LHCN-M2 (cell line): ENCODE measurements at regions not wholly inside any gene's neighbourhood (a gene's known extent, or its start where the extent isn't known, plus 50 kb on each side); places are given as distances from the start of the nearest gene placed in this dataset.

Experiments used
- DNase-seq: peaks from one replicate; pipeline ENCODE4 v3.0.0-alpha.2; 2012; ENCODE audit warnings: low read depth

GRCh38 chr4:14234307-14234706, 606.8 kb upstream of the BOD1L1 start:
- DNase-seq, result peak; percentile 49

- DNase-seq, result no peak
Measured at GRCh38 chr4:14236359-14236758, 608.8 kb upstream of the BOD1L1 start.

GRCh38 chr4:14237911-14238310, 610.4 kb upstream of the BOD1L1 start:
- DNase-seq, result no peak

- no peak for DNase-seq
Measured at GRCh38 chr4:14241574-14241973, 614.0 kb upstream of the BOD1L1 start.

GRCh38 chr4:14247767-14248166, 620.2 kb upstream of the BOD1L1 start:
- DNase-seq, result no peak

- DNase-seq, result no peak
Measured at GRCh38 chr4:14249226-14249625, 621.7 kb upstream of the BOD1L1 start.

GRCh38 chr4:14254252-14254651, 626.7 kb upstream of the BOD1L1 start:
- DNase-seq, result no peak

- DNase-seq, result no peak
Measured at GRCh38 chr4:14254926-14255325, 627.4 kb upstream of the BOD1L1 start.

GRCh38 chr4:14257903-14258302, 630.4 kb upstream of the BOD1L1 start:
- no peak for DNase-seq

- DNase-seq, result no peak
Measured at GRCh38 chr4:14259936-14260335, 632.4 kb upstream of the BOD1L1 start.

- no peak for DNase-seq
Measured at GRCh38 chr4:14260591-14260990, 633.1 kb upstream of the BOD1L1 start.

- DNase-seq, result no peak
Measured at GRCh38 chr4:14262221-14262620, 634.7 kb upstream of the BOD1L1 start.

- DNase-seq, result peak; percentile 20
Measured at GRCh38 chr4:14264437-14264836, 636.9 kb upstream of the BOD1L1 start.

- no peak for DNase-seq
Measured at GRCh38 chr4:14265651-14266050, 638.1 kb upstream of the BOD1L1 start.

GRCh38 chr4:14267373-14268060, 640.0 kb upstream of the BOD1L1 start:
- no peak for DNase-seq

GRCh38 chr4:14269824-14270223, 642.3 kb upstream of the BOD1L1 start:
- DNase-seq, result no peak

- no peak for DNase-seq
Measured at GRCh38 chr4:14272206-14272605, 644.7 kb upstream of the BOD1L1 start.

- no peak for DNase-seq
Measured at GRCh38 chr4:14277505-14277904, 650.0 kb upstream of the BOD1L1 start.

GRCh38 chr4:14280567-14280966, 653.0 kb upstream of the BOD1L1 start:
- DNase-seq, result no peak

- DNase-seq, result no peak
Measured at GRCh38 chr4:14284578-14284977, 657.1 kb upstream of the BOD1L1 start.

- DNase-seq, result peak; percentile 58
Measured at GRCh38 chr4:14289708-14290107, 662.2 kb upstream of the BOD1L1 start.

- DNase-seq, result no peak
Measured at GRCh38 chr4:14293582-14293981, 666.1 kb upstream of the BOD1L1 start.

- DNase-seq, result peak; percentile 73
Measured at GRCh38 chr4:14294611-14295010, 667.1 kb upstream of the BOD1L1 start.

- DNase-seq, result no peak
Measured at GRCh38 chr4:14299166-14299565, 671.6 kb upstream of the BOD1L1 start.
